Muscle layer of colon (tissue), 2 donors: ENCODE measurements at regions not wholly inside any gene's neighbourhood (a gene's known extent, or its start where the extent isn't known, plus 50 kb on each side); places are given as distances from the start of the nearest gene placed in this dataset.
A peak's percentile ranks its signal among the peaks of the same experiment; 100 is the strongest.

ENCODE experiments used
- H3K27ac ChIP-seq: one replicate; pipeline ENCODE4 v1.7.0; 2013; ENCODE audit warnings: low read depth, mild to moderate bottlenecking, low read length, moderate library complexity
- H3K27me3 ChIP-seq, 2 donors: one replicate each; pipeline ENCODE4 v1.7.0; 2013; ENCODE audit warnings: low read length in 2 of 2, mild to moderate bottlenecking in 2 of 2; ENCODE audit not compliant: insufficient read depth in 2 of 2, control insufficient read depth in 1 of 2
- H3K36me3 ChIP-seq: one replicate; pipeline ENCODE4 v1.7.0; 2013; ENCODE audit warnings: mild to moderate bottlenecking, low read length; ENCODE audit not compliant: insufficient read depth
- H3K4me1 ChIP-seq: one replicate; pipeline ENCODE4 v1.7.0; 2013; ENCODE audit warnings: mild to moderate bottlenecking, low read length; ENCODE audit not compliant: insufficient read depth
- H3K4me3 ChIP-seq, 2 donors: one replicate each; pipeline ENCODE4 v1.7.0; 2013; ENCODE audit warnings: low read length in 2 of 2, low read depth in 1 of 2, mild to moderate bottlenecking in 1 of 2, moderate library complexity in 1 of 2
- H3K9ac ChIP-seq: one replicate; pipeline ENCODE4 v1.7.0; 2013; ENCODE audit warnings: low read length
- H3K9me3 ChIP-seq: one replicate; pipeline ENCODE4 v1.7.0; 2013; ENCODE audit warnings: mild to moderate bottlenecking, low read length
- donor health status: abdominal sarcoma.
- donor health status: Adenocarcinoma of cecum.

- Histone ChIP-seq H3K27me3 (no peaks in the 10 kb centered on the region), H3K9ac (no peak overlapping the region), H3K36me3 (no peaks in the 10 kb centered on the region), H3K27ac (no peak overlapping the region), H3K4me3 (no peak overlapping the region), H3K4me1 (peaks cover 41% of the 10 kb centered on the region), H3K9me3 (no peaks in the 10 kb centered on the region)
Observed at GRCh38 chr9:89996116-89996515, 391.3 kb downstream of the GADD45G start.

- Histone ChIP-seq H3K9ac (no peak overlapping the region), H3K36me3 (no peaks in the 10 kb centered on the region), H3K4me3 (no peak overlapping the region), H3K9me3 (no peaks in the 10 kb centered on the region), H3K27me3 (no peaks in the 10 kb centered on the region), H3K27ac (no peak overlapping the region), H3K4me1 (peaks cover 44% of the 10 kb centered on the region)
Observed at GRCh38 chr9:89996773-89997172, 392.0 kb downstream of the GADD45G start.

- Histone ChIP-seq H3K36me3 (no peaks in the 10 kb centered on the region), H3K9me3 (no peaks in the 10 kb centered on the region), H3K9ac (no peak overlapping the region), H3K4me3 (no peak overlapping the region), H3K27me3 (no peaks in the 10 kb centered on the region), H3K4me1 (peaks cover 59% of the 10 kb centered on the region), H3K27ac (no peak overlapping the region)
Observed at GRCh38 chr9:89998633-89999032, 393.8 kb downstream of the GADD45G start.

GRCh38 chr9:89999176-89999533 lies 394.3 kb downstream of the GADD45G start:
- Histone ChIP-seq H3K4me1 (peaks cover 63% of the 10 kb centered on the region), H3K27me3 (no peaks in the 10 kb centered on the region), H3K4me3 (no peak overlapping the region), H3K27ac (peak overlapping the region; percentile 93), H3K9me3 (no peaks in the 10 kb centered on the region), H3K9ac (peak overlapping the region; percentile 6), H3K36me3 (no peaks in the 10 kb centered on the region)

- H3K27ac ChIP-seq, result peak overlapping the region; percentile 93
- H3K36me3 ChIP-seq, result no peaks in the 10 kb centered on the region
- peak overlapping the region in 1 of 2 donors; percentile 36 for H3K4me3 ChIP-seq
- H3K9me3 ChIP-seq, result no peaks in the 10 kb centered on the region
- peak overlapping the region; percentile 6 for H3K9ac ChIP-seq
- H3K27me3 ChIP-seq, result no peaks in the 10 kb centered on the region
- peaks cover 60% of the 10 kb centered on the region for H3K4me1 ChIP-seq
Observed at GRCh38 chr9:89999534-90000370, 394.9 kb downstream of the GADD45G start.

- H3K9ac ChIP-seq, result no peak overlapping the region
- no peaks in the 10 kb centered on the region for H3K27me3 ChIP-seq
- peaks cover 57% of the 10 kb centered on the region for H3K4me1 ChIP-seq
- no peaks in the 10 kb centered on the region for H3K36me3 ChIP-seq
- no peak overlapping the region for H3K4me3 ChIP-seq
- H3K9me3 ChIP-seq, result no peaks in the 10 kb centered on the region
- peak overlapping the region; percentile 93 for H3K27ac ChIP-seq
Observed at GRCh38 chr9:90000925-90001324, 396.1 kb downstream of the GADD45G start.

- Histone ChIP-seq H3K4me1 (peaks cover 57% of the 10 kb centered on the region), H3K9me3 (no peaks in the 10 kb centered on the region), H3K27me3 (no peaks in the 10 kb centered on the region), H3K9ac (no peak overlapping the region), H3K4me3 (no peak overlapping the region), H3K27ac (no peak overlapping the region), H3K36me3 (no peaks in the 10 kb centered on the region)
Observed at GRCh38 chr9:90001747-90002146, 396.9 kb downstream of the GADD45G start.

GRCh38 chr9:90002397-90003271 lies 397.8 kb downstream of the GADD45G start:
- no peaks in the 10 kb centered on the region for H3K27me3 ChIP-seq
- no peaks in the 10 kb centered on the region for H3K36me3 ChIP-seq
- no peaks in the 10 kb centered on the region for H3K9me3 ChIP-seq
- H3K4me1 ChIP-seq, result peaks cover 64% of the 10 kb centered on the region
- no peak overlapping the region for H3K4me3 ChIP-seq
- peak overlapping the region; percentile 3 for H3K27ac ChIP-seq
- H3K9ac ChIP-seq, result no peak overlapping the region

GRCh38 chr9:90005388-90005787 lies 400.6 kb downstream of the GADD45G start:
- Histone ChIP-seq H3K27ac (no peak overlapping the region), H3K9me3 (no peaks in the 10 kb centered on the region), H3K36me3 (no peaks in the 10 kb centered on the region), H3K4me1 (peaks cover 51% of the 10 kb centered on the region), H3K4me3 (no peak overlapping the region), H3K27me3 (no peaks in the 10 kb centered on the region), H3K9ac (no peak overlapping the region)

- Histone ChIP-seq H3K36me3 (no peaks in the 10 kb centered on the region), H3K27ac (no peak overlapping the region), H3K4me1 (peaks cover 31% of the 10 kb centered on the region), H3K4me3 (no peak overlapping the region), H3K9me3 (no peaks in the 10 kb centered on the region), H3K27me3 (no peaks in the 10 kb centered on the region), H3K9ac (no peak overlapping the region)
Observed at GRCh38 chr9:90007516-90008440, 403.0 kb downstream of the GADD45G start.

GRCh38 chr9:90009447-90009846 lies 404.6 kb downstream of the GADD45G start:
- peaks cover 14% of the 10 kb centered on the region for H3K4me1 ChIP-seq
- H3K9ac ChIP-seq, result no peak overlapping the region
- H3K27me3 ChIP-seq, result no peaks in the 10 kb centered on the region
- H3K36me3 ChIP-seq, result no peaks in the 10 kb centered on the region
- H3K9me3 ChIP-seq, result no peaks in the 10 kb centered on the region
- H3K27ac ChIP-seq, result no peak overlapping the region
- no peak overlapping the region for H3K4me3 ChIP-seq
